GM12878 (cell line): ENCODE measurements at regions not wholly inside any gene's neighbourhood (a gene's known extent, or its start where the extent isn't known, plus 50 kb on each side); places are given as distances from the start of the nearest gene placed in this dataset.

Experiments used
- NR2C2 ChIP-seq: IDR thresholded peaks from 2 replicates; pipeline ENCODE4 v1.6.1; 2011; ENCODE audit warnings: borderline replicate concordance, low read depth; ENCODE audit not compliant: control insufficient read depth, insufficient read length
- ZNF274 ChIP-seq: IDR thresholded peaks from one replicate; pipeline ENCODE4 v1.8.0; 2011; ENCODE audit not compliant: insufficient read length, insufficient read depth
- TF ChIP-seq, protein P1 (sequence below), 3 experiments: IDR thresholded peaks in 2 of 3; conservative IDR thresholded peaks in 1 of 3; 2 replicates each; pipeline ENCODE4 v1.5.1; 2011; ENCODE audit warnings: low read depth in 3 of 3, low read length in 3 of 3, mild to moderate bottlenecking in 3 of 3, control low read depth in 2 of 3, moderate library complexity in 2 of 3, inconsistent platforms in 1 of 3, mixed read lengths in 1 of 3; ENCODE audit not compliant: control insufficient read depth in 2 of 3, insufficient read depth in 1 of 3; ENCODE audit errors: extremely low read depth in 1 of 3
- TF ChIP-seq, protein P2 (sequence below): IDR thresholded peaks from 2 replicates; pipeline ENCODE4 v1.6.1; 2012; ENCODE audit warnings: mild to moderate bottlenecking, low read depth, low read length

DNA sequence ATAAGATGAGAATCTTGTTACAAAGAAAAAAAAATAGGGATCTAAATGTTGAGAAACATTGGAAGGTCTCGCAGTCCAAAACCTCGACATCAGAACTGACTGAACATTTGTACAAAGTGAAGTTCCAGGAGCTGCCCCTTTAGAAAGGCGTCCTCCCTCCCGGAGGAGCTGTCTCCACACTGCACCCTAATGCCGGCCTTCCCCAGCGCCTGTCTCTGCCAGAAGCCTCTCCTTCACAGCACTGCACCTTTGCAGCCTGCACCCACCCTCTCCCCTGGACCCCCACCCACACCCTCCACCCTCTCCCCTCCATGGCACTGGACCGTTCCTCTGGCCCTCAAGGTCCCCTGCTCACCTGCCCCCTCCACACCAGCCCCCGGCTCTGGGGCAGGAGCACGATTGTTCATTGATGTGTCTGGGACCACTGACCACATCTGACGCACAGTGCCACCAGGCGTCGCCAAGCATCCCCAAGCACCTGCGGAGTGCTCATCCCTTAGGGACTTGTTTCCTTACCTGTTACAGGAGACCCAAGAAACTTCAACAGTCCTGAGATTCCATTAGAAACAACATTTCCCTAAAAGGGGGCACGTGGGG lies 90.3 kb upstream of the SNTG2 start:
- TF ChIP-seq, protein P1, sequence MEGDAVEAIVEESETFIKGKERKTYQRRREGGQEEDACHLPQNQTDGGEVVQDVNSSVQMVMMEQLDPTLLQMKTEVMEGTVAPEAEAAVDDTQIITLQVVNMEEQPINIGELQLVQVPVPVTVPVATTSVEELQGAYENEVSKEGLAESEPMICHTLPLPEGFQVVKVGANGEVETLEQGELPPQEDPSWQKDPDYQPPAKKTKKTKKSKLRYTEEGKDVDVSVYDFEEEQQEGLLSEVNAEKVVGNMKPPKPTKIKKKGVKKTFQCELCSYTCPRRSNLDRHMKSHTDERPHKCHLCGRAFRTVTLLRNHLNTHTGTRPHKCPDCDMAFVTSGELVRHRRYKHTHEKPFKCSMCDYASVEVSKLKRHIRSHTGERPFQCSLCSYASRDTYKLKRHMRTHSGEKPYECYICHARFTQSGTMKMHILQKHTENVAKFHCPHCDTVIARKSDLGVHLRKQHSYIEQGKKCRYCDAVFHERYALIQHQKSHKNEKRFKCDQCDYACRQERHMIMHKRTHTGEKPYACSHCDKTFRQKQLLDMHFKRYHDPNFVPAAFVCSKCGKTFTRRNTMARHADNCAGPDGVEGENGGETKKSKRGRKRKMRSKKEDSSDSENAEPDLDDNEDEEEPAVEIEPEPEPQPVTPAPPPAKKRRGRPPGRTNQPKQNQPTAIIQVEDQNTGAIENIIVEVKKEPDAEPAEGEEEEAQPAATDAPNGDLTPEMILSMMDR (IDR thresholded peaks at IDR 0.05 in 2 of 3, conservative IDR thresholded peaks at IDR 0.05 in 1 of 3; ENCODE audit: control insufficient read depth in 2 of 3, extremely low read depth in 1 of 3, insufficient read depth in 1 of 3, low read depth in 3 of 3, low read length in 3 of 3), result no peak
- no peak for TF ChIP-seq NR2C2
- TF ChIP-seq, protein P2, sequence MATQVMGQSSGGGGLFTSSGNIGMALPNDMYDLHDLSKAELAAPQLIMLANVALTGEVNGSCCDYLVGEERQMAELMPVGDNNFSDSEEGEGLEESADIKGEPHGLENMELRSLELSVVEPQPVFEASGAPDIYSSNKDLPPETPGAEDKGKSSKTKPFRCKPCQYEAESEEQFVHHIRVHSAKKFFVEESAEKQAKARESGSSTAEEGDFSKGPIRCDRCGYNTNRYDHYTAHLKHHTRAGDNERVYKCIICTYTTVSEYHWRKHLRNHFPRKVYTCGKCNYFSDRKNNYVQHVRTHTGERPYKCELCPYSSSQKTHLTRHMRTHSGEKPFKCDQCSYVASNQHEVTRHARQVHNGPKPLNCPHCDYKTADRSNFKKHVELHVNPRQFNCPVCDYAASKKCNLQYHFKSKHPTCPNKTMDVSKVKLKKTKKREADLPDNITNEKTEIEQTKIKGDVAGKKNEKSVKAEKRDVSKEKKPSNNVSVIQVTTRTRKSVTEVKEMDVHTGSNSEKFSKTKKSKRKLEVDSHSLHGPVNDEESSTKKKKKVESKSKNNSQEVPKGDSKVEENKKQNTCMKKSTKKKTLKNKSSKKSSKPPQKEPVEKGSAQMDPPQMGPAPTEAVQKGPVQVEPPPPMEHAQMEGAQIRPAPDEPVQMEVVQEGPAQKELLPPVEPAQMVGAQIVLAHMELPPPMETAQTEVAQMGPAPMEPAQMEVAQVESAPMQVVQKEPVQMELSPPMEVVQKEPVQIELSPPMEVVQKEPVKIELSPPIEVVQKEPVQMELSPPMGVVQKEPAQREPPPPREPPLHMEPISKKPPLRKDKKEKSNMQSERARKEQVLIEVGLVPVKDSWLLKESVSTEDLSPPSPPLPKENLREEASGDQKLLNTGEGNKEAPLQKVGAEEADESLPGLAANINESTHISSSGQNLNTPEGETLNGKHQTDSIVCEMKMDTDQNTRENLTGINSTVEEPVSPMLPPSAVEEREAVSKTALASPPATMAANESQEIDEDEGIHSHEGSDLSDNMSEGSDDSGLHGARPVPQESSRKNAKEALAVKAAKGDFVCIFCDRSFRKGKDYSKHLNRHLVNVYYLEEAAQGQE, result no peak
- TF ChIP-seq ZNF274, result no peak
